ENCODE measurements at regions not wholly inside any gene's neighbourhood (a gene's known extent, or its start where the extent isn't known, plus 50 kb on each side); places are given as distances from the start of the nearest gene placed in this dataset.
"Not testable (repeated sequence)": the region's sequence is repeated elsewhere in the genome, so short reads cannot be mapped to it uniquely, and the experiment has no call there.

GRCh38 chr5:114148253-114148652 lies 213.6 kb upstream of the KCNN2 start:
- TF ChIP-seq EP300 (IDR thresholded peaks at IDR 0.05) (no peak), POLR2A (IDR thresholded peaks at IDR 0.05) (no peak), CTCF (IDR thresholded peaks at IDR 0.05) (no peak)
- no peaks in the 10 kb centered on the region for H3K4me1 ChIP-seq (ENCODE audit: insufficient read depth)
- intact Hi-C loops (cut with DNase I) = no loop called here
- DNase-seq = no peak
- no peaks in the 10 kb centered on the region for H3K9me3 ChIP-seq
- H3K27me3 ChIP-seq = no peaks in the 10 kb centered on the region
- H3K4me3 ChIP-seq = no peak overlapping the region
- no peaks in the 10 kb centered on the region for H3K36me3 ChIP-seq
- H3K27ac ChIP-seq = no peak overlapping the region
- WGBS, 3 donors = 79 to 89% (median 80%) methylated on average over 3 of the region's 3 CpGs

- H3K27me3 ChIP-seq; H3K9me3 ChIP-seq; H3K4me1 ChIP-seq (ENCODE audit: insufficient read depth); H3K4me3 ChIP-seq; DNase-seq; H3K27ac ChIP-seq; intact Hi-C loops (cut with DNase I); H3K36me3 ChIP-seq: not testable (repeated sequence)
- WGBS, 3 donors = 63 to 77% (median 64%) methylated on average over 3 of the region's 3 CpGs
These were observed 213.1 kb upstream of the KCNN2 start for GRCh38 chr5:114148728-114149127.

GRCh38 chr5:114152656-114153360 lies 209.1 kb upstream of the KCNN2 start:
- Histone ChIP-seq H3K4me3 (no peak overlapping the region), H3K9me3 (no peaks in the 10 kb centered on the region), H3K27ac (no peak overlapping the region), H3K27me3 (no peaks in the 10 kb centered on the region), H3K36me3 (no peaks in the 10 kb centered on the region), H3K4me1 (ENCODE audit: insufficient read depth) (no peaks in the 10 kb centered on the region)
- TF ChIP-seq EP300 (IDR thresholded peaks at IDR 0.05) (no peak), POLR2A (IDR thresholded peaks at IDR 0.05) (no peak), CTCF (IDR thresholded peaks at IDR 0.05) (no peak)
- no peak for DNase-seq
- intact Hi-C loops (cut with DNase I) = no loop called here
- WGBS, 3 donors = 71 to 78% (median 73%) methylated on average over 8 of the region's 8 CpGs

GRCh38 chr5:114153392-114153791 lies 208.5 kb upstream of the KCNN2 start:
- WGBS, 3 donors = 76 to 85% (median 77%) methylated on average over 2 of the region's 2 CpGs
- intact Hi-C loops (cut with DNase I) = no loop called here
- H3K9me3 ChIP-seq = no peaks in the 10 kb centered on the region
- H3K27me3 ChIP-seq = no peaks in the 10 kb centered on the region
- no peak overlapping the region for H3K27ac ChIP-seq
- H3K4me1 ChIP-seq (ENCODE audit: insufficient read depth) = no peaks in the 10 kb centered on the region
- no peak for DNase-seq
- no peak overlapping the region for H3K4me3 ChIP-seq
- H3K36me3 ChIP-seq = no peaks in the 10 kb centered on the region
- no peak for TF ChIP-seq POLR2A (IDR thresholded peaks at IDR 0.05)
- no peak for TF ChIP-seq CTCF (IDR thresholded peaks at IDR 0.05)
- TF ChIP-seq EP300 (IDR thresholded peaks at IDR 0.05) = no peak

GRCh38 chr5:114153833-114154232 lies 208.0 kb upstream of the KCNN2 start:
- Histone ChIP-seq H3K9me3 (no peaks in the 10 kb centered on the region), H3K36me3 (no peaks in the 10 kb centered on the region), H3K4me3 (no peak overlapping the region), H3K27ac (no peak overlapping the region), H3K27me3 (no peaks in the 10 kb centered on the region), H3K4me1 (ENCODE audit: insufficient read depth) (no peaks in the 10 kb centered on the region)
- no peak for DNase-seq
- WGBS, 3 donors = 57 to 77% (median 57%) methylated on average over 1 of the region's 1 CpG
- intact Hi-C loops (cut with DNase I) = no loop called here
- TF ChIP-seq CTCF (IDR thresholded peaks at IDR 0.05) = no peak
- TF ChIP-seq EP300 (IDR thresholded peaks at IDR 0.05) = no peak
- no peak for TF ChIP-seq POLR2A (IDR thresholded peaks at IDR 0.05)

Data from ovary (tissue), 7 donors.